ENCODE measurements at regions not wholly inside any gene's neighbourhood (a gene's known extent, or its start where the extent isn't known, plus 50 kb on each side); places are given as distances from the start of the nearest gene placed in this dataset.

DNA sequence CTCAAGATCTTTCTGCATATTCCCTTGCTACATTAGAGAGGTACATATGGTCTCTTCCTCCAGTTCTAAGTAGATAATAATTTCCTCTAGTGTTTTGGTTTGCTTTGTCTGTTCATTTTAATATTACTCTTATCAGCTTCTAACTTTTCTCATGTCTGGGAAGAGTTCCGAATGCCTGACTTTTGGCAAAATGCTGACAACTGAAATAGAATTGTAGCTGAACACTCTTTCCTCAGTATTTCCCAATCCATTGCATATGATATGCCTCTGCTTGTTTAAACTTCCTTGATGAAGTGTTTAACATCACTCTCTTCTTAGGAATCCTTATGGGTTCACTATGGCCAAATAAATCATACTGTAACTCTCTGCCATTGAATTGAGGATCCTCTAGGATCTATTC is 1510.1 kb downstream of the MRPL39 start:
- ChIA-PET CTCF (ENCODE audit: partially characterized antibody) (interaction anchor here (0.5 to 1.0 kb wide), 3 partner anchors 15 to 1191 kb away, joined by 3 read pairs; no protein-coding TSS in a partner anchor), POLR2A (ENCODE audit: partially characterized antibody) (no interaction called here)
- no peak overlapping the region for H3K9ac ChIP-seq (replicated peaks in 1 of 4; ENCODE audit: extremely low read depth in 1 of 4, low read depth in 3 of 4, low read length in 3 of 4)
- H4K8ac ChIP-seq (ENCODE audit: extremely low read depth, insufficient read depth, low read length): no peak overlapping the region
- H3K23ac ChIP-seq (ENCODE audit: insufficient read length): no peak overlapping the region
- H3K79me1 ChIP-seq (ENCODE audit: low read depth, low read length): no peaks in the 10 kb centered on the region
- no peak overlapping the region for H3K56ac ChIP-seq (replicated peaks; ENCODE audit: insufficient read length, low read depth, low read length)
- H3K18ac ChIP-seq (ENCODE audit: extremely low read depth, low read length): no peak overlapping the region
- H2BK15ac ChIP-seq (ENCODE audit: low read length): no peak overlapping the region
- no peak overlapping the region for H2AK5ac ChIP-seq (ENCODE audit: low read depth, low read length)
- no peak overlapping the region for H3K27ac ChIP-seq (ENCODE audit: low read depth, low read length)
- no peak overlapping the region for H2BK20ac ChIP-seq (ENCODE audit: low read length)
- no peak overlapping the region for H3K4ac ChIP-seq (replicated peaks; ENCODE audit: insufficient read length, low read depth, low read length)
- FAIRE-seq: no peak
- H4K20me1 ChIP-seq (replicated peaks in 1 of 2; ENCODE audit: control insufficient read depth in 1 of 2, insufficient read depth in 2 of 2, low read length in 2 of 2): no peaks in the 10 kb centered on the region
- peaks cover 0 to 2% (median 0%) of the 10 kb centered on the region in 4 experiments; a peak in 1 of 7 replicates for H3K27me3 ChIP-seq (replicated peaks in 1 of 4; ENCODE audit: control insufficient read depth in 3 of 4, extremely low read depth in 1 of 4, insufficient read depth in 3 of 4, low read length in 3 of 4)
- no peak overlapping the region for H4K5ac ChIP-seq (ENCODE audit: insufficient read length, low read depth, low read length)
- no peaks in the 10 kb centered on the region for H3K36me3 ChIP-seq (ENCODE audit: control insufficient read depth in 2 of 4, insufficient read depth in 4 of 4, low read length in 3 of 4)
- no peaks in the 10 kb centered on the region for H3K23me2 ChIP-seq (ENCODE audit: low read depth, low read length)
- no peak overlapping the region for H2AFZ ChIP-seq (ENCODE audit: low read length)
- DNase-seq (ENCODE audit: low read depth in 1 of 2, low spot score in 2 of 2): no peak
- H3K4me1 ChIP-seq (replicated peaks in 1 of 4; ENCODE audit: control insufficient read depth in 3 of 4, insufficient read depth in 4 of 4, low read length in 3 of 4): no peaks in the 10 kb centered on the region
- H3K14ac ChIP-seq (ENCODE audit: insufficient read length): no peak overlapping the region
- no peaks in the 10 kb centered on the region for H3K79me2 ChIP-seq (ENCODE audit: control insufficient read depth in 1 of 2, insufficient read depth in 2 of 2, low read length in 2 of 2)
- H2BK120ac ChIP-seq (replicated peaks; ENCODE audit: low read depth, low read length): no peak overlapping the region
- no peak overlapping the region for H2BK12ac ChIP-seq (ENCODE audit: low read depth, low read length)
- no peak overlapping the region for H3K4me2 ChIP-seq (ENCODE audit: insufficient read depth in 1 of 2, low read depth in 2 of 2, low read length in 2 of 2)
- WGBS, 2 experiments (ENCODE audit: extremely low coverage in 1 of 2, insufficient coverage in 1 of 2, insufficient read length in 1 of 2, insufficient replicate concordance in 2 of 2, low coverage in 1 of 2, low lambda C conversion rate in 2 of 2, missing lambda C conversion rate in 1 of 2): 0% methylated on average over 1 of the region's 1 CpG; no CpG with 5 or more reads in 1 of the 2 experiments
- no peak overlapping the region for H4K91ac ChIP-seq (replicated peaks; ENCODE audit: insufficient read length, low read length)
- no peak overlapping the region for H3K4me3 ChIP-seq (ENCODE audit: extremely low read depth in 1 of 4, insufficient read depth in 2 of 4, low read depth in 3 of 4, low read length in 4 of 4)
- peaks cover 4 to 19% of the 10 kb centered on the region in 2 experiments; a peak in 1 of 4 replicates for H3K9me3 ChIP-seq (ENCODE audit: insufficient read depth in 2 of 2, low read depth in 1 of 2, low read length in 1 of 2)
- no peak overlapping the region for H2BK5ac ChIP-seq (ENCODE audit: low read depth, low read length)
- TF ChIP-seq SIN3A (conservative IDR thresholded peaks at IDR 0.05 in 1 of 2, IDR thresholded peaks at IDR 0.05 in 1 of 2; ENCODE audit: low read depth in 1 of 2, low read length in 2 of 2) (no peak), CEBPB (IDR thresholded peaks at IDR 0.05; ENCODE audit: low read depth, low read length) (no peak), POLR2AphosphoS5 (IDR thresholded peaks at IDR 0.05; ENCODE audit: low read depth, low read length) (no peak), ASH2L (IDR thresholded peaks at IDR 0.05; ENCODE audit: low read length) (no peak)
